ENCODE measurements at regions not wholly inside any gene's neighbourhood (a gene's known extent, or its start where the extent isn't known, plus 50 kb on each side); places are given as distances from the start of the nearest gene placed in this dataset.

DNA sequence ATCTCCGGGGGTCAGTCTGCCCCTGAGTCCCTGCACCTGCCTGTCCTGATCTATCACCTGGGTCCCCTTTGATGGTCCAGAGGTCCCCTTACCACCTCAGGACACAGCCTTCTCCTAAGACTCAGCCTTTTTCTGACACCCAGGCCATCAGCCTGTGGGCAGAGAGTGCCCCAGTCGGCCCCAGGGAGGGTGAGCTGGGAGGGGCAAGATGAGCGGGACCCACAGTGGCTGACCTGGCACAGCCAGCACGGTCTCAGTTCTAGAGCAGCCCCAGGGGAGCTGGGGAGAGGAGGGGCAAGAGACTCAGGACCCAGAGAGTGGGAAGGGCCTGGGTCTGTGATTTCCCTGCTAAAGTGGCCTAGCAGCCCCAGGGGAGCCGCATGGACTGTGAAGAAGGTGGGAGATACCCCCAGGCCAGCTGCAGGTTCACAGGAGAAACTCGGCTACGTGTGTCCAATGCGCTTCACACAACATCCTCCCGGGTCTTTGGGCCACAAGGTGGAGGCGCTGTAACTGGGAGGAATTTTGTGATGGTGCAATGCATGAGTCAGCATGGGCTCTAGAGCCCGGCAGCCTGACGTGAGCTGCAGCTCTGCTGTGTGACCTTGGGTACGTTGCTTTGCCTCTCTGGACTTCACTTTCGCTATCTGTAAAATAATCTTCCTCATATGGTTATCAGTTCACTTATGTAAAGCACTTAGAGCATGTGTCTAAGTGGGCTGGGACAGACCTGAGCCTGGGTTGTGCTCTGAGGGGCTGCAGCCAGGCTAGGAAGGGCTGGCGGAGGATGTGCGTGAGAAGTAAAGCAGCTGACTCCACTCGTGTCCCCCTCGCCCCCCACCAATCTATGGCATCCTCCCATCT, 67.2 kb upstream of the LHX1 start:
- H3K4me1 Mint-ChIP-seq: no peaks in the 10 kb centered on the region
- no peak overlapping the region for H2AFZ ChIP-seq (ENCODE audit: insufficient read depth, low read depth, low read length, poor library complexity, severe bottlenecking)
- TF ChIP-seq, protein P1, sequence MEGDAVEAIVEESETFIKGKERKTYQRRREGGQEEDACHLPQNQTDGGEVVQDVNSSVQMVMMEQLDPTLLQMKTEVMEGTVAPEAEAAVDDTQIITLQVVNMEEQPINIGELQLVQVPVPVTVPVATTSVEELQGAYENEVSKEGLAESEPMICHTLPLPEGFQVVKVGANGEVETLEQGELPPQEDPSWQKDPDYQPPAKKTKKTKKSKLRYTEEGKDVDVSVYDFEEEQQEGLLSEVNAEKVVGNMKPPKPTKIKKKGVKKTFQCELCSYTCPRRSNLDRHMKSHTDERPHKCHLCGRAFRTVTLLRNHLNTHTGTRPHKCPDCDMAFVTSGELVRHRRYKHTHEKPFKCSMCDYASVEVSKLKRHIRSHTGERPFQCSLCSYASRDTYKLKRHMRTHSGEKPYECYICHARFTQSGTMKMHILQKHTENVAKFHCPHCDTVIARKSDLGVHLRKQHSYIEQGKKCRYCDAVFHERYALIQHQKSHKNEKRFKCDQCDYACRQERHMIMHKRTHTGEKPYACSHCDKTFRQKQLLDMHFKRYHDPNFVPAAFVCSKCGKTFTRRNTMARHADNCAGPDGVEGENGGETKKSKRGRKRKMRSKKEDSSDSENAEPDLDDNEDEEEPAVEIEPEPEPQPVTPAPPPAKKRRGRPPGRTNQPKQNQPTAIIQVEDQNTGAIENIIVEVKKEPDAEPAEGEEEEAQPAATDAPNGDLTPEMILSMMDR (IDR thresholded peaks at IDR 0.05): no peak
- TF ChIP-seq EZH2 (IDR thresholded peaks at IDR 0.05; ENCODE audit: borderline replicate concordance, insufficient read depth, low read depth, low read length, poor library complexity, severe bottlenecking): no peak
- H3K79me2 ChIP-seq (ENCODE audit: control insufficient read depth, insufficient read depth, low read length): no peaks in the 10 kb centered on the region
- no peak overlapping the region for H3K9ac ChIP-seq (ENCODE audit: low read length)
- POLR2A ChIA-PET: no interaction called here
- H3K4me3 ChIP-seq (ENCODE audit: control extremely low read depth in 1 of 5, extremely low read depth in 1 of 5, insufficient read depth in 1 of 5, low read depth in 2 of 5, low read length in 4 of 5): no peak overlapping the region
- WGBS (ENCODE audit: insufficient coverage): 63% methylated on average over 11 of the region's 18 CpGs
- H3K27me3 Mint-ChIP-seq: peaks cover 39% of the 10 kb centered on the region
- DNase-seq (no peak), ATAC-seq (ENCODE audit: low read depth) (no peak)
- intact Hi-C loops (cut with micrococcal nuclease): no loop called here
- H3K4me1 ChIP-seq (ENCODE audit: control insufficient read depth in 2 of 2, insufficient read depth in 2 of 2, low read length in 2 of 2): no peaks in the 10 kb centered on the region
- no peak overlapping the region for H3K27ac Mint-ChIP-seq
- H4K20me1 ChIP-seq (ENCODE audit: control insufficient read depth, insufficient read depth, low read length, poor library complexity, severe bottlenecking): no peaks in the 10 kb centered on the region
- no peak overlapping the region for H3K27ac ChIP-seq (ENCODE audit: low read length in 2 of 2)
- peaks cover 0 to 8% (median 1%) of the 10 kb centered on the region in 4 experiments for H3K27me3 ChIP-seq (replicated peaks in 1 of 4; ENCODE audit: control extremely low read depth in 1 of 4, control insufficient read depth in 3 of 4, insufficient read depth in 4 of 4, low read length in 3 of 4)
- H3K4me2 ChIP-seq (replicated peaks; ENCODE audit: low read depth, low read length, poor library complexity, severe bottlenecking): no peak overlapping the region
- peaks cover 4% of the 10 kb centered on the region for H3K9me3 Mint-ChIP-seq (ENCODE audit: insufficient read depth)
- no peaks in the 10 kb centered on the region for H3K36me3 ChIP-seq (replicated peaks in 1 of 2; ENCODE audit: control extremely low read depth in 1 of 2, control insufficient read depth in 1 of 2, extremely low read depth in 1 of 2, insufficient read depth in 2 of 2, low read length in 1 of 2)
- H3K9me3 ChIP-seq (ENCODE audit: control extremely low read depth in 1 of 3, control insufficient read depth in 2 of 3, insufficient read depth in 1 of 3, low read length in 2 of 3): no peaks in the 10 kb centered on the region
- no peak overlapping the region for H3K4me3 Mint-ChIP-seq
- CTCF ChIA-PET: no interaction called here

DNA sequence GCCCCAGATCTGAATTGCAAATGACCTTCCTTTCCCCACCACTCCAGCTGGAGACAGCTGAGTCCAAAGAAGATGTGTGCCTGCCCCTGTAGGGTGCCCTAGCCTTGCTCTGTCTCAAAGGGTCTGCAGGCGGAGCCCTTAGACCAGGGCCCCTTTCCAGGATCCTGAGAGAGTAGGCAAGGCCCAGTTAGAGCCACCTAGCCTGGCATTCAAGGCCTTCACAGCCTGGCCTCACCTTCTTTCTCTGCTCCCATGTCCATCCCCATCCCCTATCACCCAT, 66.6 kb upstream of the LHX1 start:
- no peak overlapping the region for H3K27ac ChIP-seq (ENCODE audit: low read length in 2 of 2)
- 92% methylated on average over 1 of the region's 1 CpG for WGBS (ENCODE audit: insufficient coverage)
- intact Hi-C loops (cut with micrococcal nuclease): no loop called here
- ChIA-PET CTCF (no interaction called here), POLR2A (no interaction called here)
- H3K79me2 ChIP-seq (ENCODE audit: control insufficient read depth, insufficient read depth, low read length): no peaks in the 10 kb centered on the region
- DNase-seq (no peak), ATAC-seq (ENCODE audit: low read depth) (no peak)
- H3K27me3 ChIP-seq (replicated peaks in 1 of 4; ENCODE audit: control extremely low read depth in 1 of 4, control insufficient read depth in 3 of 4, insufficient read depth in 4 of 4, low read length in 3 of 4): peaks cover 0 to 8% (median 1%) of the 10 kb centered on the region in 4 experiments
- Mint-ChIP-seq H3K4me3 (no peak overlapping the region), H3K27me3 (peaks cover 38% of the 10 kb centered on the region), H3K9me3 (ENCODE audit: insufficient read depth) (peaks cover 4% of the 10 kb centered on the region), H3K4me1 (no peaks in the 10 kb centered on the region), H3K27ac (no peak overlapping the region)
- H4K20me1 ChIP-seq (ENCODE audit: control insufficient read depth, insufficient read depth, low read length, poor library complexity, severe bottlenecking): no peaks in the 10 kb centered on the region
- H3K4me1 ChIP-seq (ENCODE audit: control insufficient read depth in 2 of 2, insufficient read depth in 2 of 2, low read length in 2 of 2): no peaks in the 10 kb centered on the region
- H3K9ac ChIP-seq (ENCODE audit: low read length): no peak overlapping the region
- no peak overlapping the region for H3K4me2 ChIP-seq (replicated peaks; ENCODE audit: low read depth, low read length, poor library complexity, severe bottlenecking)
- H3K9me3 ChIP-seq (ENCODE audit: control extremely low read depth in 1 of 3, control insufficient read depth in 2 of 3, insufficient read depth in 1 of 3, low read length in 2 of 3): no peaks in the 10 kb centered on the region
- no peak for TF ChIP-seq EZH2 (IDR thresholded peaks at IDR 0.05; ENCODE audit: borderline replicate concordance, insufficient read depth, low read depth, low read length, poor library complexity, severe bottlenecking)
- TF ChIP-seq, protein P1 (IDR thresholded peaks at IDR 0.05): no peak
- H3K36me3 ChIP-seq (replicated peaks in 1 of 2; ENCODE audit: control extremely low read depth in 1 of 2, control insufficient read depth in 1 of 2, extremely low read depth in 1 of 2, insufficient read depth in 2 of 2, low read length in 1 of 2): no peaks in the 10 kb centered on the region
- no peak overlapping the region for H3K4me3 ChIP-seq (ENCODE audit: control extremely low read depth in 1 of 5, extremely low read depth in 1 of 5, insufficient read depth in 1 of 5, low read depth in 2 of 5, low read length in 4 of 5)
- H2AFZ ChIP-seq (ENCODE audit: insufficient read depth, low read depth, low read length, poor library complexity, severe bottlenecking): no peak overlapping the region

Measured in B cell (primary cell).